Nephron (organoid): ENCODE measurements at regions not wholly inside any gene's neighbourhood (a gene's known extent, or its start where the extent isn't known, plus 50 kb on each side); places are given as distances from the start of the nearest gene placed in this dataset.

Experiments used
- H3K27ac Mint-ChIP-seq, 3 experiments: 2 replicates each; pipeline ENCODE4 v1.8.0; 2020; ENCODE audit warnings: mixed read lengths in 3 of 3, mild to moderate bottlenecking in 2 of 3, moderate library complexity in 1 of 3
- H3K27me3 Mint-ChIP-seq: 2 replicates; pipeline ENCODE4 v1.8.0; 2021; ENCODE audit warnings: low read depth, mild to moderate bottlenecking, moderate library complexity, mixed read lengths
- H3K36me3 Mint-ChIP-seq: 2 replicates; pipeline ENCODE4 v1.8.0; 2020; ENCODE audit warnings: low read depth, mixed read lengths
- H3K4me1 Mint-ChIP-seq: 2 replicates; pipeline ENCODE4 v1.8.0; 2020; ENCODE audit warnings: mixed read lengths
- H3K4me3 Mint-ChIP-seq, 3 experiments: 2 replicates each; pipeline ENCODE4 v1.8.0; 2020; ENCODE audit warnings: mild to moderate bottlenecking in 3 of 3, mixed read lengths in 3 of 3, moderate library complexity in 2 of 3
- H3K9me3 Mint-ChIP-seq: 2 replicates; pipeline ENCODE4 v1.8.0; 2020; ENCODE audit warnings: mixed read lengths
- CTCF ChIP-seq, 3 experiments: fragments of 200-600 bp; sonication (generic); IDR thresholded peaks; one replicate each; pipeline ENCODE4 v1.5.0; 2021; ENCODE audit warnings: antibody characterized with exemption in 3 of 3; ENCODE audit not compliant: unreplicated experiment in 3 of 3

GRCh38 chr4:14592950-14593349, 409.3 kb upstream of the CPEB2 start:
- TF ChIP-seq CTCF (IDR thresholded peaks at IDR 0.05; ENCODE audit: unreplicated experiment in 3 of 3): no peak
- H3K27ac Mint-ChIP-seq: no peak overlapping the region

DNA sequence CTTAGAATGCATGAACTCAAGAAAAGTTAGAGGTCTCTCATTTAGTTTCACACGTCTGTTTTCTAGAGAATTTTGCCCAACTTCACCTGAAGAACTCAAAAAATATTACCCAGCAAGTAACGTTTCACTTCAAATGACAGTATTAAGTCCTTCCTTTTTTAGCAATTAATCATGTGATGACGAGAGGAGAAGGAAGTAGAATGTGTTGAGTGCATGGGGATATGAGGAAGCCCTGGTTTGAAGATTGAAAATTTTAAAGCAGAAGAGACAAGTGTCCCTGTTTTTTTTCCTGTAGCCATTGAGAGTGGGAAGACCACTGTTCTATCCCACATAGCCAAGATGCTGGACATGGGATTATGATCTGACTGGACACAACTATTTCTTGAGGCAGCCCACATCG, 406.3 kb upstream of the CPEB2 start:
- TF ChIP-seq CTCF (IDR thresholded peaks at IDR 0.05; ENCODE audit: unreplicated experiment in 3 of 3): no peak
- H3K36me3 Mint-ChIP-seq: no peaks in the 10 kb centered on the region

More at GRCh38 chr4:14592950-14593349, 409.3 kb upstream of the CPEB2 start:
- H3K4me3 Mint-ChIP-seq: no peak overlapping the region
- no peaks in the 10 kb centered on the region for H3K27me3 Mint-ChIP-seq
- H3K9me3 Mint-ChIP-seq: no peaks in the 10 kb centered on the region
- no peaks in the 10 kb centered on the region for H3K36me3 Mint-ChIP-seq
- H3K4me1 Mint-ChIP-seq: no peaks in the 10 kb centered on the region

GRCh38 chr4:14596437-14596836, 405.8 kb upstream of the CPEB2 start:
- Mint-ChIP-seq H3K4me1 (no peaks in the 10 kb centered on the region), H3K9me3 (no peaks in the 10 kb centered on the region), H3K4me3 (no peak overlapping the region), H3K36me3 (no peaks in the 10 kb centered on the region), H3K27ac (no peak overlapping the region), H3K27me3 (no peaks in the 10 kb centered on the region)
- no peak for TF ChIP-seq CTCF (IDR thresholded peaks at IDR 0.05; ENCODE audit: unreplicated experiment in 3 of 3)

More for the DNA sequence above, 406.3 kb upstream of the CPEB2 start:
- no peak overlapping the region for H3K27ac Mint-ChIP-seq
- H3K4me3 Mint-ChIP-seq: no peak overlapping the region
- H3K9me3 Mint-ChIP-seq: no peaks in the 10 kb centered on the region
- no peaks in the 10 kb centered on the region for H3K27me3 Mint-ChIP-seq
- H3K4me1 Mint-ChIP-seq: no peaks in the 10 kb centered on the region

DNA sequence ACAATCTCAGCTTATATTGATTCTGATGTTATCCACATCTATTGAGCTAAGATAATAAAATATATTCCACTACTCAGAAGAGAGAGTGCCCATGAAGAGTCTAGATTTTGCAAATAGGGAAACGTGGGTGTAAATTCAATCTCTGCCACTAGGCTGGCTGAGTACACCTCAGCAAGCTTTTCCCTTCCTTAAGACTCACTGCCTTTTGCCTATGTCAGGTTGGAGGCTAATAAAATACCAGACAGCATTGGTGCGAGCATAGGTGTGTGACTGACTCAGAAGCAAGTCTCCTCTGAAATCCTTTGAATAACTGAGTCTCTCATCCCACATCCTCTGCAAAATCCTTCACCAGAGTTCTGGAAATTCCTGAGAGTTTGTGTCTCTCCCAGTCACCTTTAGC, 405.4 kb upstream of the CPEB2 start:
- H3K4me3 Mint-ChIP-seq: no peak overlapping the region
- H3K4me1 Mint-ChIP-seq: no peaks in the 10 kb centered on the region
- no peak for TF ChIP-seq CTCF (IDR thresholded peaks at IDR 0.05; ENCODE audit: unreplicated experiment in 3 of 3)
- no peaks in the 10 kb centered on the region for H3K9me3 Mint-ChIP-seq
- no peaks in the 10 kb centered on the region for H3K36me3 Mint-ChIP-seq
- no peak overlapping the region for H3K27ac Mint-ChIP-seq
- no peaks in the 10 kb centered on the region for H3K27me3 Mint-ChIP-seq

- Mint-ChIP-seq H3K27ac (no peak overlapping the region), H3K27me3 (no peaks in the 10 kb centered on the region), H3K9me3 (no peaks in the 10 kb centered on the region), H3K4me3 (no peak overlapping the region), H3K4me1 (no peaks in the 10 kb centered on the region), H3K36me3 (no peaks in the 10 kb centered on the region)
- no peak for TF ChIP-seq CTCF (IDR thresholded peaks at IDR 0.05; ENCODE audit: unreplicated experiment in 3 of 3)
Observed at GRCh38 chr4:14602206-14602605, 400.1 kb upstream of the CPEB2 start.

DNA sequence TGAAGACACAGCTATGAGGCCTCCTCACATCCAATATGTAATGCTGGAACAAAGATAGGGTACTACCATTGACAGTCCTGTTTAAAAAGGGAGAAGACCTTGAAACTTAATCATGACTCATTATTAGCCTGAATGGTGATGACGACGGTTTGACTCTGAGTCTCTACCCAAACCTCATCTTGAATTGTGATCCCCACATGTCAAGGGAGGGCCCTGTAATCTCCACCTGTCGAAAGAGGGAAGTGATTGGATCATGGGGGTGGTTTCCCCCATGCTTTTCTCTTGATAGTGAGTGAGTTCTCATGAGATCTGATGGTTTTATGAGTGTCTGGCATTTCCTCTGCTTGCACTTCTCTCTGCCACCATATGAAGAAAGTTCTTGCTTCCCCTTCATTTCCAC, 395.3 kb upstream of the CPEB2 start:
- Mint-ChIP-seq H3K4me3 (no peak overlapping the region), H3K27me3 (no peaks in the 10 kb centered on the region), H3K9me3 (no peaks in the 10 kb centered on the region), H3K4me1 (no peaks in the 10 kb centered on the region), H3K36me3 (no peaks in the 10 kb centered on the region), H3K27ac (no peak overlapping the region)
- TF ChIP-seq CTCF (IDR thresholded peaks at IDR 0.05; ENCODE audit: unreplicated experiment in 3 of 3): no peak
